ENCODE measurements at regions not wholly inside any gene's neighbourhood (a gene's known extent, or its start where the extent isn't known, plus 50 kb on each side); places are given as distances from the start of the nearest gene placed in this dataset.
"Not testable (repeated sequence)": the region's sequence is repeated elsewhere in the genome, so short reads cannot be mapped to it uniquely, and the experiment has no call there.

- TF ChIP-seq, protein P1, sequence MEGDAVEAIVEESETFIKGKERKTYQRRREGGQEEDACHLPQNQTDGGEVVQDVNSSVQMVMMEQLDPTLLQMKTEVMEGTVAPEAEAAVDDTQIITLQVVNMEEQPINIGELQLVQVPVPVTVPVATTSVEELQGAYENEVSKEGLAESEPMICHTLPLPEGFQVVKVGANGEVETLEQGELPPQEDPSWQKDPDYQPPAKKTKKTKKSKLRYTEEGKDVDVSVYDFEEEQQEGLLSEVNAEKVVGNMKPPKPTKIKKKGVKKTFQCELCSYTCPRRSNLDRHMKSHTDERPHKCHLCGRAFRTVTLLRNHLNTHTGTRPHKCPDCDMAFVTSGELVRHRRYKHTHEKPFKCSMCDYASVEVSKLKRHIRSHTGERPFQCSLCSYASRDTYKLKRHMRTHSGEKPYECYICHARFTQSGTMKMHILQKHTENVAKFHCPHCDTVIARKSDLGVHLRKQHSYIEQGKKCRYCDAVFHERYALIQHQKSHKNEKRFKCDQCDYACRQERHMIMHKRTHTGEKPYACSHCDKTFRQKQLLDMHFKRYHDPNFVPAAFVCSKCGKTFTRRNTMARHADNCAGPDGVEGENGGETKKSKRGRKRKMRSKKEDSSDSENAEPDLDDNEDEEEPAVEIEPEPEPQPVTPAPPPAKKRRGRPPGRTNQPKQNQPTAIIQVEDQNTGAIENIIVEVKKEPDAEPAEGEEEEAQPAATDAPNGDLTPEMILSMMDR (IDR thresholded peaks at IDR 0.05; ENCODE audit: insufficient read depth, low read length) = not testable (repeated sequence)
- not testable (repeated sequence) for TF ChIP-seq POLR2AphosphoS5, GABPA (IDR thresholded peaks at IDR 0.05; ENCODE audit: low read depth)
Observed at GRCh38 chr9:62915168-62915567, 1725.3 kb downstream of the SPATA31A7 start.

Measured in HL-60 (cell line).